Activated naive CD4-positive, alpha-beta T cell treated with anti-CD3 and anti-CD28 coated beads, Interleukin-2, amount 50 U/mL, for 16 hours (primary cell): ENCODE measurements at regions not wholly inside any gene's neighbourhood (a gene's known extent, or its start where the extent isn't known, plus 50 kb on each side); places are given as distances from the start of the nearest gene placed in this dataset.
A peak's percentile ranks its signal among the peaks of the same experiment; 100 is the strongest.
"Not testable (repeated sequence)": the region's sequence is repeated elsewhere in the genome, so short reads cannot be mapped to it uniquely, and the experiment has no call there.

ENCODE experiments used
- DNase-seq: peaks from one replicate; pipeline ENCODE4 v3.0.0-alpha.2; 2020

GRCh38 chr9:22225856-22226255 is 216.8 kb upstream of the CDKN2B start:
- DNase-seq: not testable (repeated sequence)

- DNase-seq: no peak
Measured at GRCh38 chr9:22227986-22228385, 218.6 kb upstream of the DMRTA1 start.

- no peak for DNase-seq
Measured at GRCh38 chr9:22228542-22228941, 218.1 kb upstream of the DMRTA1 start.

GRCh38 chr9:22229069-22229468 is 217.6 kb upstream of the DMRTA1 start:
- no peak for DNase-seq

- DNase-seq: not testable (repeated sequence)
Measured at GRCh38 chr9:22231309-22231708, 215.3 kb upstream of the DMRTA1 start.

- no peak for DNase-seq
Measured at GRCh38 chr9:22232971-22233370, 213.7 kb upstream of the DMRTA1 start.

GRCh38 chr9:22237497-22238363 is 208.9 kb upstream of the DMRTA1 start:
- DNase-seq: no peak

GRCh38 chr9:22238809-22239684 is 207.6 kb upstream of the DMRTA1 start:
- no peak for DNase-seq

GRCh38 chr9:22240619-22241018 is 206.0 kb upstream of the DMRTA1 start:
- DNase-seq: no peak

- no peak for DNase-seq
Measured at GRCh38 chr9:22241024-22241423, 205.6 kb upstream of the DMRTA1 start.

GRCh38 chr9:22241611-22242010 is 205.0 kb upstream of the DMRTA1 start:
- DNase-seq: no peak

- DNase-seq: peak; percentile 30
Measured at GRCh38 chr9:22244139-22245011, 202.2 kb upstream of the DMRTA1 start.

- no peak for DNase-seq
Measured at GRCh38 chr9:22255337-22255736, 191.3 kb upstream of the DMRTA1 start.

- DNase-seq: no peak
Measured at GRCh38 chr9:22256381-22256780, 190.2 kb upstream of the DMRTA1 start.

- no peak for DNase-seq
Measured at GRCh38 chr9:22257026-22257816, 189.4 kb upstream of the DMRTA1 start.

- DNase-seq: no peak
Measured at GRCh38 chr9:22265038-22265437, 181.6 kb upstream of the DMRTA1 start.

- no peak for DNase-seq
Measured at GRCh38 chr9:22265534-22265933, 181.1 kb upstream of the DMRTA1 start.

GRCh38 chr9:22274477-22274876 is 172.1 kb upstream of the DMRTA1 start:
- DNase-seq: no peak

GRCh38 chr9:22278426-22278825 is 168.2 kb upstream of the DMRTA1 start:
- DNase-seq: no peak

- DNase-seq: no peak
Measured at GRCh38 chr9:22279636-22280035, 167.0 kb upstream of the DMRTA1 start.

- no peak for DNase-seq
Measured at GRCh38 chr9:22285066-22285465, 161.6 kb upstream of the DMRTA1 start.

GRCh38 chr9:22286661-22287060 is 160.0 kb upstream of the DMRTA1 start:
- DNase-seq: no peak
